Adrenal gland (tissue), 5 donors: ENCODE measurements at regions not wholly inside any gene's neighbourhood (a gene's known extent, or its start where the extent isn't known, plus 50 kb on each side); places are given as distances from the start of the nearest gene placed in this dataset.
"Not testable (repeated sequence)": the region's sequence is repeated elsewhere in the genome, so short reads cannot be mapped to it uniquely, and the experiment has no call there.

ENCODE experiments used
- CTCF ChIP-seq, 6 experiments: fragments of 450-650 bp in 4 of 6; fragments of 200-600 bp in 2 of 6; sonication (generic) in 1 of 6; IDR thresholded peaks; 1 replicate in 5 of 6; 2 replicates in 1 of 6; pipeline versions ENCODE4 v1.5.1 to v1.8.0; 2016 to 2021; ENCODE audit warnings: antibody characterized with exemption in 6 of 6, mild to moderate bottlenecking in 2 of 6, moderate library complexity in 1 of 6
- POLR2A ChIP-seq, 2 donors: fragments of 450-650 bp; IDR thresholded peaks; one replicate each; pipeline ENCODE4 v1.6.1; 2017; ENCODE audit warnings: antibody characterized with exemption in 2 of 2, mild to moderate bottlenecking in 2 of 2, moderate library complexity in 1 of 2
- donor health status: DM: no; HTN: no; CAD: no.

GRCh38 chrX:90402169-90402568, 480.5 kb downstream of the TGIF2LX start:
- TF ChIP-seq CTCF, POLR2A (IDR thresholded peaks at IDR 0.05): not testable (repeated sequence)
